ENCODE measurements at regions not wholly inside any gene's neighbourhood (a gene's known extent, or its start where the extent isn't known, plus 50 kb on each side); places are given as distances from the start of the nearest gene placed in this dataset.

DNA sequence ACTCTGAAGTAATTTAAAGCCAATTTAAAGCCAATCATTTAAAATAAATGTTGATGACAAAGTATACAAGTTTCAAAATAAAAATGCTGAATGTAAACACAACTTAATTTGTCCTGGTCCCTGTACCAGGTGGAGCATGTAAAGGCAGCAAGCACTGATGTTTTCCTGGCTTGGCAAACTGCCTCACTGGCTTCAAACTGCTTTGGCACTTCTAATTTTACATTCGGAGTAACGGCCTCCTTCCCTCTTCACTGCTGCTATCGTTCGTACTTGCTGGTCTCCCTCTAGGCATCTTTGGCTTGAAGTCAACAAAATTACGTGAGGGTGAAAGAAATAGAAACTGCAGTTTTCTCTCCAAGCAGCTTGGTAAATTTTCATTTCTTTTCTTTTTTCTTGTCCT is 287.9 kb downstream of the LTN1 start:
- Mint-ChIP-seq H3K36me3 (ENCODE audit: unreplicated experiment) (no peaks in the 10 kb centered on the region), H3K9me3 (ENCODE audit: unreplicated experiment) (peaks cover 2% of the 10 kb centered on the region), H3K4me3 (ENCODE audit: unreplicated experiment) (no peak overlapping the region), H3K27me3 (ENCODE audit: unreplicated experiment) (no peaks in the 10 kb centered on the region), H3K4me1 (ENCODE audit: low read depth, unreplicated experiment) (peaks cover 2% of the 10 kb centered on the region), H3K27ac (ENCODE audit: unreplicated experiment) (no peak overlapping the region)
- DNase-seq = no peak
- TF ChIP-seq, protein P1, sequence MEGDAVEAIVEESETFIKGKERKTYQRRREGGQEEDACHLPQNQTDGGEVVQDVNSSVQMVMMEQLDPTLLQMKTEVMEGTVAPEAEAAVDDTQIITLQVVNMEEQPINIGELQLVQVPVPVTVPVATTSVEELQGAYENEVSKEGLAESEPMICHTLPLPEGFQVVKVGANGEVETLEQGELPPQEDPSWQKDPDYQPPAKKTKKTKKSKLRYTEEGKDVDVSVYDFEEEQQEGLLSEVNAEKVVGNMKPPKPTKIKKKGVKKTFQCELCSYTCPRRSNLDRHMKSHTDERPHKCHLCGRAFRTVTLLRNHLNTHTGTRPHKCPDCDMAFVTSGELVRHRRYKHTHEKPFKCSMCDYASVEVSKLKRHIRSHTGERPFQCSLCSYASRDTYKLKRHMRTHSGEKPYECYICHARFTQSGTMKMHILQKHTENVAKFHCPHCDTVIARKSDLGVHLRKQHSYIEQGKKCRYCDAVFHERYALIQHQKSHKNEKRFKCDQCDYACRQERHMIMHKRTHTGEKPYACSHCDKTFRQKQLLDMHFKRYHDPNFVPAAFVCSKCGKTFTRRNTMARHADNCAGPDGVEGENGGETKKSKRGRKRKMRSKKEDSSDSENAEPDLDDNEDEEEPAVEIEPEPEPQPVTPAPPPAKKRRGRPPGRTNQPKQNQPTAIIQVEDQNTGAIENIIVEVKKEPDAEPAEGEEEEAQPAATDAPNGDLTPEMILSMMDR (IDR thresholded peaks at IDR 0.05; ENCODE audit: partially characterized antibody, unreplicated experiment) = no peak

DNA sequence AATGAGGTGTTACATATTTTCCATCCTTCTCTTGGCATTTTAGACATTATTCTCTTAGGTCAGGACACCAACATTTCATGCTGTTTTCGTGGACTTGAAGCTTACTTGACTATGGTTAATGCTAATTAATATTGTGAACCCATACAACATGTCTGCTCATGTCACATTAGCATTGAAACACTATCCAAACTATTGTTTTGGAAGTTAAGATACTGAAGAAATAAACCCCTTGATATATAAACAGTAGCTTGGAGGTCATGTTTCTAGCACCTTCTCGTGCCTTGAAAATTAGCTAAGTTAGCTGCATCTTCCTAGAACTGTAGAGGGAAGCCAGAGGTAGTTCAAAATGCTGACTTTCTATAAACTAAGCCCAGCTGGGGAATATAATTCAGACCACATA is 288.8 kb downstream of the LTN1 start:
- H3K9me3 Mint-ChIP-seq (ENCODE audit: unreplicated experiment) = peaks cover 2% of the 10 kb centered on the region
- DNase-seq = no peak
- peaks cover 2% of the 10 kb centered on the region for H3K4me1 Mint-ChIP-seq (ENCODE audit: low read depth, unreplicated experiment)
- no peaks in the 10 kb centered on the region for H3K27me3 Mint-ChIP-seq (ENCODE audit: unreplicated experiment)
- no peaks in the 10 kb centered on the region for H3K36me3 Mint-ChIP-seq (ENCODE audit: unreplicated experiment)
- H3K4me3 Mint-ChIP-seq (ENCODE audit: unreplicated experiment) = no peak overlapping the region
- TF ChIP-seq, protein P1 (IDR thresholded peaks at IDR 0.05; ENCODE audit: partially characterized antibody, unreplicated experiment) = no peak
- no peak overlapping the region for H3K27ac Mint-ChIP-seq (ENCODE audit: unreplicated experiment)

DNA sequence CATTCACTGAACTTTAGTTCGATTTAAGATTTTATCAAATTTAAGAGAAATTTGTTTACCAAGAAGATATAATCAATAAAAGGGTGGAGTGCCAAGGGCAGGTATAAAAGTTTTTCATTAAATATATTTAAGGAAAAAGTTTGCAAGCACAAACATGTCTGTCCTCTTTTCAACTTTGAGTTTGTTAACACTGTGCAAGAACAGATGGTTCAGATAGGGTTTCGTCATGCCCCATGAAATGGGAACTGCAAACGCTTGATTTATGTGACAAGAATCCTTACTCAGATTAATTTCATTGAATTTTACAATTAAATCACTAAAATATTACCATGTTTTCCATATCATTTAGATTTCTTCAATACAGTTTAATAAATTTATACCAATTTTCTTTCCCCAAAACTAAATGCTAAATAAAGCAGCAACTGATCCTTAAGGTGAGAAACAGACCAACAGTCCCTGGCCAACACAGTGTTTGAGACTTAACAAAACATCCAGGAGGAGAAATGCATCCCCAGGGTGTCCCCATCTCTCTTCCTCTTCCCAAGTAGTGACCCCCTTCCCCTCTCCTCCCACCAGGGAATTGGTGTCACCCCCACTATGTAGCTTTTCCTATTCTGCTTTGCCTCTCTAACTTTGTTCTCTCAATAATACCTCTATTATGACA is 292.9 kb downstream of the LTN1 start:
- Mint-ChIP-seq H3K27me3 (ENCODE audit: unreplicated experiment) (no peaks in the 10 kb centered on the region), H3K27ac (ENCODE audit: unreplicated experiment) (no peak overlapping the region), H3K4me1 (ENCODE audit: low read depth, unreplicated experiment) (peaks cover 2% of the 10 kb centered on the region), H3K4me3 (ENCODE audit: unreplicated experiment) (no peak overlapping the region), H3K9me3 (ENCODE audit: unreplicated experiment) (no peaks in the 10 kb centered on the region), H3K36me3 (ENCODE audit: unreplicated experiment) (no peaks in the 10 kb centered on the region)
- TF ChIP-seq, protein P1 (IDR thresholded peaks at IDR 0.05; ENCODE audit: partially characterized antibody, unreplicated experiment) = no peak
- DNase-seq = no peak

DNA sequence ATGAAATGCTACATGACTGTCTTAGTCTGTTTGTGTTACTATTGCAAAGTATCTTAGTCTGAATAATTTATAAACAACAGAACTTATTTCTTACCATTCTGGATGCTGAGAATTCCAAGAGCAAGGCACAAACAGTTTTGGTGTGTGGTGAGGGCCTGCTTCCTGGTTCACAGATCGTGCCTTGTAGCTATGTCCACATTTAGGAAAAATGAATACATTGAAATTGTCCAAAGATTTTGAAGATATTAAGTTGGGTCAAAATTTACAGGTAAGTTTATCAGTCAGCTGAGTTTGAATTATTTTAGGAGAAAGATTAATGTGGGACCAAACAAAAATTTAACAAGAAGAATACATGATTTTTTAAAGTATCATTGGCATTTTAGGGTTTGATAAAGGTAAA is 293.5 kb downstream of the LTN1 start:
- no peaks in the 10 kb centered on the region for H3K9me3 Mint-ChIP-seq (ENCODE audit: unreplicated experiment)
- no peak overlapping the region for H3K4me3 Mint-ChIP-seq (ENCODE audit: unreplicated experiment)

DNA sequence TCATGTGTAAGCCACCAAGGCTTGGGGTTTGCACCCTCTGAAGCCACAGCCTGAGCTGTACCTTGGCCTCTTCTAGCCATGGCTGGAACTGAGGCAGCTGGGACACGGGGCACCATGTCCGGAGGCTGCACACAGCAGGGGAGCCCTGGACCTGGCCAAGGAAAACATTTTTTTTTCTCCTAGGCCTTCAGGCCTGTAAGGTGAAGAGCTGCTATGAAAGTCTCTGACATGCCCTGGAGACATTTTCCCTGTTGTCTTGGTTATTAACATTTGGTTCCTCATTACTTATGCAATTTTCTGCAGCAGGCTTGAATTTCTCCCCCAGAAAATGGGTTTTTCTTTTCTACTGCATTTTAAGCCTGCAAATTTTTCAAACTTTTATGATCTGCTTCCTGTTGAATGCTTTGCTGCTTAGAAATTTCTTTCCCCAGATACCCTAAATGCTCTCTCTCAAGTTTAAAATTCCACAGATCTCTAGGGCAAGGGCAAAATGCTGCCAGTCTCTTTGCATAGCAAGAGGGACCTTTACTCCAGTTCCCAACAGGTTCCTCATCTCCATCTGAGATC is 295.8 kb downstream of the LTN1 start:
- H3K4me1 Mint-ChIP-seq (ENCODE audit: low read depth, unreplicated experiment) = no peaks in the 10 kb centered on the region
- no peak for DNase-seq
- H3K9me3 Mint-ChIP-seq (ENCODE audit: unreplicated experiment) = no peaks in the 10 kb centered on the region
- H3K27me3 Mint-ChIP-seq (ENCODE audit: unreplicated experiment) = no peaks in the 10 kb centered on the region
- TF ChIP-seq, protein P1 (IDR thresholded peaks at IDR 0.05; ENCODE audit: partially characterized antibody, unreplicated experiment) = no peak
- no peak overlapping the region for H3K4me3 Mint-ChIP-seq (ENCODE audit: unreplicated experiment)
- H3K36me3 Mint-ChIP-seq (ENCODE audit: unreplicated experiment) = no peaks in the 10 kb centered on the region
- H3K27ac Mint-ChIP-seq (ENCODE audit: unreplicated experiment) = no peak overlapping the region

More for the DNA sequence above, 293.5 kb downstream of the LTN1 start:
- Mint-ChIP-seq H3K36me3 (ENCODE audit: unreplicated experiment) (no peaks in the 10 kb centered on the region), H3K27ac (ENCODE audit: unreplicated experiment) (no peak overlapping the region), H3K4me1 (ENCODE audit: low read depth, unreplicated experiment) (peaks cover 1% of the 10 kb centered on the region), H3K27me3 (ENCODE audit: unreplicated experiment) (no peaks in the 10 kb centered on the region)
- no peak for DNase-seq
- TF ChIP-seq, protein P1 (IDR thresholded peaks at IDR 0.05; ENCODE audit: partially characterized antibody, unreplicated experiment) = no peak
